C4-2B (cell line): ENCODE measurements at regions not wholly inside any gene's neighbourhood (a gene's known extent, or its start where the extent isn't known, plus 50 kb on each side); places are given as distances from the start of the nearest gene placed in this dataset.

ENCODE experiments used
- CTCF ChIP-seq: fragments of 450-650 bp; conservative IDR thresholded peaks from 2 replicates; pipeline ENCODE4 v1.5.1; 2017; ENCODE audit warnings: mild to moderate bottlenecking
- ZFX ChIP-seq: fragments of 450-650 bp; IDR thresholded peaks from 2 replicates; pipeline ENCODE4 v1.6.1; 2017

- TF ChIP-seq CTCF (no peak), ZFX (no peak)
Measured at GRCh38 chr11:126145954-126146353, 65.5 kb downstream of the RPUSD4 start.
